Uterus (tissue), 2 donors: ENCODE measurements at regions not wholly inside any gene's neighbourhood (a gene's known extent, or its start where the extent isn't known, plus 50 kb on each side); places are given as distances from the start of the nearest gene placed in this dataset.
"Not testable (repeated sequence)": the region's sequence is repeated elsewhere in the genome, so short reads cannot be mapped to it uniquely, and the experiment has no call there.

Source experiments
- CTCF ChIP-seq, 4 experiments: fragments of 200-600 bp in 2 of 4; fragments of 450-650 bp in 2 of 4; sonication (generic) in 2 of 4; IDR thresholded peaks; one replicate each; pipeline ENCODE4 v1.5.1; 2016 to 2019; ENCODE audit warnings: antibody characterized with exemption in 4 of 4, mild to moderate bottlenecking in 2 of 4, moderate library complexity in 1 of 4
- POLR2A ChIP-seq, 2 donors: fragments of 450-650 bp; IDR thresholded peaks; one replicate each; pipeline ENCODE4 v1.6.1; 2016; ENCODE audit warnings: antibody characterized with exemption in 2 of 2, mild to moderate bottlenecking in 1 of 2, moderate library complexity in 1 of 2

- not testable (repeated sequence) for TF ChIP-seq POLR2A, CTCF (IDR thresholded peaks at IDR 0.05)
Measured at GRCh38 chr7:76927741-76928393, 104.3 kb downstream of the SPDYE17 start.
